ENCODE measurements at regions not wholly inside any gene's neighbourhood (a gene's known extent, or its start where the extent isn't known, plus 50 kb on each side); places are given as distances from the start of the nearest gene placed in this dataset.

- ChIA-PET POLR2A (no interaction called here), CTCF (no interaction called here)
- Mint-ChIP-seq H3K4me1 (ENCODE audit: low read depth) (no peaks in the 10 kb centered on the region), H3K27ac (no peak overlapping the region), H3K27me3 (no peaks in the 10 kb centered on the region), H3K4me3 (no peak overlapping the region), H3K36me3 (ENCODE audit: low read depth) (no peaks in the 10 kb centered on the region), H3K9me3 (no peaks in the 10 kb centered on the region)
- no peak for DNase-seq
- no peaks in the 10 kb centered on the region for H3K27me3 ChIP-seq (ENCODE audit: control insufficient read depth in 1 of 2, insufficient read depth in 2 of 2, low read length in 2 of 2)
- no peaks in the 10 kb centered on the region for H3K4me1 ChIP-seq (ENCODE audit: insufficient read depth, low read length)
- no peak overlapping the region for H3K27ac ChIP-seq (ENCODE audit: low read depth in 1 of 2, low read length in 2 of 2)
- TF ChIP-seq CTCF (IDR thresholded peaks at IDR 0.05) = no peak
- intact Hi-C loops (cut with DNase I, micrococcal nuclease) = no loop called here
- H3K4me3 ChIP-seq (ENCODE audit: low read length) = no peak overlapping the region
- no peaks in the 10 kb centered on the region for H3K36me3 ChIP-seq (ENCODE audit: insufficient read depth, low read length)
- ATAC-seq (ENCODE audit: poor library complexity) = no peak
- no peaks in the 10 kb centered on the region for H3K9me3 ChIP-seq (ENCODE audit: control insufficient read depth in 1 of 2, insufficient read depth in 1 of 2, low read length in 2 of 2)
These were observed 62.1 kb upstream of the DCBLD2 start for GRCh38 chr3:98963546-98963945.

DNA sequence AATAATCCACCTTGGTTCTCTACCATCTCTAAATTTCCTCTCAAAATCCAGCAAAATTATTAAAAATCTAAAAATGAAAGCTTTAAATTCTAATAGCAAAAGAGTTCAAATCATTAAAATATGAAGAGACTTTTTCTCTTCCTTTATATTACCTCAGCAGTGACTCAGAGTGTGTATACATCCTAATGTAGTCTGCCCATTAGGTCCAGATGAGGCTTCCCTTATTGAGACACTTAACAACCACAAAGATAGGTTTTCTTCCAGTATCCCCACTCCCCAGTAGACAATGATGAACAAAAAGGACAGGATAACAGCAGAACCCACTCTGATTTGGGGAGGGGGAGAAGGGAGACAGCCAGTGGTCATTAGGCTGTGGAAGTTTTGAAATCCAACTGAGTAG lies 61.5 kb upstream of the DCBLD2 start:
- Mint-ChIP-seq H3K9me3 (no peaks in the 10 kb centered on the region), H3K27me3 (no peaks in the 10 kb centered on the region), H3K27ac (no peak overlapping the region), H3K4me1 (ENCODE audit: low read depth) (no peaks in the 10 kb centered on the region), H3K36me3 (ENCODE audit: low read depth) (no peaks in the 10 kb centered on the region), H3K4me3 (no peak overlapping the region)
- DNase-seq = no peak
- H3K36me3 ChIP-seq (ENCODE audit: insufficient read depth, low read length) = no peaks in the 10 kb centered on the region
- H3K27me3 ChIP-seq (ENCODE audit: control insufficient read depth in 1 of 2, insufficient read depth in 2 of 2, low read length in 2 of 2) = no peaks in the 10 kb centered on the region
- no peak for ATAC-seq (ENCODE audit: poor library complexity)
- CTCF ChIA-PET = no interaction called here
- POLR2A ChIA-PET = no interaction called here
- H3K4me3 ChIP-seq (ENCODE audit: low read length) = no peak overlapping the region
- no peak overlapping the region for H3K27ac ChIP-seq (ENCODE audit: low read depth in 1 of 2, low read length in 2 of 2)
- intact Hi-C loops (cut with DNase I, micrococcal nuclease) = no loop called here
- H3K9me3 ChIP-seq (ENCODE audit: control insufficient read depth in 1 of 2, insufficient read depth in 1 of 2, low read length in 2 of 2) = no peaks in the 10 kb centered on the region
- TF ChIP-seq CTCF (IDR thresholded peaks at IDR 0.05) = no peak
- H3K4me1 ChIP-seq (ENCODE audit: insufficient read depth, low read length) = no peaks in the 10 kb centered on the region

- no peaks in the 10 kb centered on the region for H3K27me3 ChIP-seq (ENCODE audit: control insufficient read depth in 1 of 2, insufficient read depth in 2 of 2, low read length in 2 of 2)
- TF ChIP-seq CTCF (IDR thresholded peaks at IDR 0.05) = no peak
- DNase-seq = no peak
- H3K4me1 Mint-ChIP-seq (ENCODE audit: low read depth) = no peaks in the 10 kb centered on the region
- no peaks in the 10 kb centered on the region for H3K27me3 Mint-ChIP-seq
- no peaks in the 10 kb centered on the region for H3K36me3 ChIP-seq (ENCODE audit: insufficient read depth, low read length)
- ChIA-PET CTCF (no interaction called here), POLR2A (no interaction called here)
- intact Hi-C loops (cut with DNase I, micrococcal nuclease) = no loop called here
- no peak overlapping the region for H3K27ac ChIP-seq (ENCODE audit: low read depth in 1 of 2, low read length in 2 of 2)
- H3K4me1 ChIP-seq (ENCODE audit: insufficient read depth, low read length) = no peaks in the 10 kb centered on the region
- no peaks in the 10 kb centered on the region for H3K36me3 Mint-ChIP-seq (ENCODE audit: low read depth)
- ATAC-seq (ENCODE audit: poor library complexity) = no peak
- no peaks in the 10 kb centered on the region for H3K9me3 ChIP-seq (ENCODE audit: control insufficient read depth in 1 of 2, insufficient read depth in 1 of 2, low read length in 2 of 2)
- no peak overlapping the region for H3K4me3 Mint-ChIP-seq
- no peak overlapping the region for H3K27ac Mint-ChIP-seq
- no peak overlapping the region for H3K4me3 ChIP-seq (ENCODE audit: low read length)
- no peaks in the 10 kb centered on the region for H3K9me3 Mint-ChIP-seq
These were observed 60.9 kb upstream of the DCBLD2 start for GRCh38 chr3:98962189-98962930.

Data from CD4-positive, alpha-beta T cell (primary cell).